Activated naive CD4-positive, alpha-beta T cell treated with anti-CD3 and anti-CD28 coated beads, Interleukin-2, amount 10 ng/mL, durations not matched to agents 7 days and 5 days (primary cell): ENCODE measurements at regions not wholly inside any gene's neighbourhood (a gene's known extent, or its start where the extent isn't known, plus 50 kb on each side); places are given as distances from the start of the nearest gene placed in this dataset.

Experiments
- CTCF ChIA-PET: fragments of 350-600 bp; sonication (Branson Sonifier 250); formaldehyde crosslinking; loops from one replicate; lab custom pipeline; 2021; ENCODE audit warnings: antibody characterized with exemption; lab: Charles Lee
- DNase-seq: peaks from one replicate; pipeline ENCODE4 v3.0.0-alpha.2; 2020
- H3K27ac Mint-ChIP-seq: one replicate; pipeline ENCODE4 v1.8.0; 2021; ENCODE audit warnings: mild to moderate bottlenecking, moderate library complexity, mixed read lengths
- H3K27me3 Mint-ChIP-seq: one replicate; pipeline ENCODE4 v1.8.0; 2021; ENCODE audit warnings: mild to moderate bottlenecking, mixed read lengths
- H3K36me3 Mint-ChIP-seq: one replicate; pipeline ENCODE4 v1.8.0; 2021; ENCODE audit warnings: mixed read lengths
- H3K4me1 Mint-ChIP-seq: one replicate; pipeline ENCODE4 v1.8.0; 2021; ENCODE audit warnings: mixed read lengths
- H3K4me3 Mint-ChIP-seq: one replicate; pipeline ENCODE4 v1.8.0; 2021; ENCODE audit warnings: mild to moderate bottlenecking, moderate library complexity, mixed read lengths
- H3K9me3 Mint-ChIP-seq: one replicate; pipeline ENCODE4 v1.8.0; 2021; ENCODE audit warnings: mixed read lengths

- Mint-ChIP-seq H3K4me3 (no peak overlapping the region), H3K4me1 (no peaks in the 10 kb centered on the region)
Measured at GRCh38 chr4:29121586-29121985, 1598.6 kb upstream of the PCDH7 start.

GRCh38 chr4:29128810-29129209 is 1591.4 kb upstream of the PCDH7 start:
- H3K9me3 Mint-ChIP-seq, result peaks cover 11% of the 10 kb centered on the region
- no peak for DNase-seq
- CTCF ChIA-PET, result no interaction called here
- H3K27me3 Mint-ChIP-seq, result no peaks in the 10 kb centered on the region
- H3K4me3 Mint-ChIP-seq, result no peak overlapping the region
- no peak overlapping the region for H3K27ac Mint-ChIP-seq
- no peaks in the 10 kb centered on the region for H3K4me1 Mint-ChIP-seq
- no peaks in the 10 kb centered on the region for H3K36me3 Mint-ChIP-seq

More at GRCh38 chr4:29121586-29121985, 1598.6 kb upstream of the PCDH7 start:
- CTCF ChIA-PET, result no interaction called here
- H3K27me3 Mint-ChIP-seq, result no peaks in the 10 kb centered on the region
- DNase-seq, result no peak
- H3K27ac Mint-ChIP-seq, result no peak overlapping the region
- H3K9me3 Mint-ChIP-seq, result peaks cover 9% of the 10 kb centered on the region
- no peaks in the 10 kb centered on the region for H3K36me3 Mint-ChIP-seq

- CTCF ChIA-PET, result no interaction called here
- no peak overlapping the region for H3K4me3 Mint-ChIP-seq
- H3K36me3 Mint-ChIP-seq, result no peaks in the 10 kb centered on the region
- H3K9me3 Mint-ChIP-seq, result peaks cover 13% of the 10 kb centered on the region
- no peaks in the 10 kb centered on the region for H3K27me3 Mint-ChIP-seq
- DNase-seq, result no peak
- H3K4me1 Mint-ChIP-seq, result no peaks in the 10 kb centered on the region
- no peak overlapping the region for H3K27ac Mint-ChIP-seq
Measured at GRCh38 chr4:29131304-29131703, 1588.9 kb upstream of the PCDH7 start.

DNA sequence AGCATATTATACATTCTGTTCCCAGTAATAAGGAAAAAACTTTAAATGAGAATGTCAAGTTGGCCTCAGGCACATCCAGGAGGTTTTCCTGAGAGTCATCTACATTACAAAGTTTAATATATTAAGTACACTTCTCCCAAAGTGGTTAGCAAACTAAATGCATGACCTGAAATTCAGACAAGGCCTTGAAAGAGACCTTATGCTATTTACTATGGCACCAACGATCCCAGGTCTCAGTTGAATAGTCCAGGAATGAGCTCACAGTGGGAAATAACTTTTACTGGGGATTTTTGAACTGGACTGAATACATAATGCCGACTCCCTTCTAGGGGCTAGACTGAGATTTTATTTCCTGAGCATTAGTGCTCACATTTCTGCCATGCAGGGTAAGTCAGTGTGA is 1577.5 kb upstream of the PCDH7 start:
- no peak for DNase-seq
- H3K4me3 Mint-ChIP-seq, result no peak overlapping the region
- H3K36me3 Mint-ChIP-seq, result no peaks in the 10 kb centered on the region
- H3K27ac Mint-ChIP-seq, result no peak overlapping the region
- no peaks in the 10 kb centered on the region for H3K27me3 Mint-ChIP-seq
- CTCF ChIA-PET, result no interaction called here
- H3K4me1 Mint-ChIP-seq, result no peaks in the 10 kb centered on the region
- H3K9me3 Mint-ChIP-seq, result peaks cover 6% of the 10 kb centered on the region

GRCh38 chr4:29151584-29151983 is 1568.6 kb upstream of the PCDH7 start:
- no peak for DNase-seq
- H3K36me3 Mint-ChIP-seq, result no peaks in the 10 kb centered on the region
- H3K27ac Mint-ChIP-seq, result no peak overlapping the region
- H3K4me3 Mint-ChIP-seq, result no peak overlapping the region
- H3K27me3 Mint-ChIP-seq, result no peaks in the 10 kb centered on the region
- CTCF ChIA-PET, result no interaction called here
- H3K4me1 Mint-ChIP-seq, result no peaks in the 10 kb centered on the region
- H3K9me3 Mint-ChIP-seq, result peaks cover 10% of the 10 kb centered on the region

DNA sequence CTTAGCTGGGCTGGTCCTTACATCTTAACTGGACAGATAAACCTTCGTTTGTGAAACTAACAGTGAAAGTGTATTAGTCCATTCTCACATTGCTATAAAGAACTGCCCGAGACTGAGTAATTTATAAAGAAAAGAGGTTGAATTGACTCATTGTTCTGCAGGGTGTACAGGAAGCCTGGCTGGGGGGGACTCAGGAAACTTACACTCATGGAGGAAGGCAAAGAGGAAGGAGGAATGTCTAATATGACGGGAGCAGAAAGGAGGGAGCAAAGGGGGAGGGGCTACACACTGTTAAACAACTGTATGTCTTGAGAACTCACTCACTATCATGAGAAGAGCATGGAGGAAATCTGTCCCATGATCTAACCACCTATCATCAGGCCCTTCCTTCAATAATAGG is 1566.5 kb upstream of the PCDH7 start:
- H3K4me1 Mint-ChIP-seq, result no peaks in the 10 kb centered on the region

GRCh38 chr4:29175291-29175690 is 1544.9 kb upstream of the PCDH7 start:
- CTCF ChIA-PET, result no interaction called here
- no peaks in the 10 kb centered on the region for H3K27me3 Mint-ChIP-seq
- no peaks in the 10 kb centered on the region for H3K4me1 Mint-ChIP-seq
- DNase-seq, result no peak
- no peak overlapping the region for H3K27ac Mint-ChIP-seq
- peaks cover 2% of the 10 kb centered on the region for H3K9me3 Mint-ChIP-seq
- no peaks in the 10 kb centered on the region for H3K36me3 Mint-ChIP-seq
- H3K4me3 Mint-ChIP-seq, result no peak overlapping the region

More for the DNA sequence above, 1566.5 kb upstream of the PCDH7 start:
- Mint-ChIP-seq H3K27me3 (no peaks in the 10 kb centered on the region), H3K9me3 (peaks cover 12% of the 10 kb centered on the region), H3K4me3 (no peak overlapping the region), H3K27ac (no peak overlapping the region), H3K36me3 (no peaks in the 10 kb centered on the region)
- CTCF ChIA-PET, result no interaction called here
- no peak for DNase-seq

DNA sequence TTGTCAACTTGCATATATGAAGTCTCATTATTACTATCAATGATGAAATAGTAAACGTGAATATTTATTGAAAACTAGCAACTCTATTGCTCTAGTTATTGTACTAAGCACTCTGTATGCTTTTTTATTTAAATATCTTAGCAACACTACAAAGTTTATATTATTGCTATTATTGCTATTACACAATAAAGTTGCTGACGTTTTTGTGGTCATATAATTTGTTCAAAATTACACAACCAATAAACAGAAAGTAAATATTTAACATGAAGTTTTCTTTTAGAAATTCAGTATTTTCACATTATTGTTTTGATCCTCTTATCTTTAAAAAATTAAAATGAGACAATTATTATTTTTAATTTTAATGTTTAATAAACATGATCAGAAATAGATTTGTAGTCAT is 1521.1 kb upstream of the PCDH7 start:
- no peak for DNase-seq
- H3K36me3 Mint-ChIP-seq, result no peaks in the 10 kb centered on the region
- H3K4me3 Mint-ChIP-seq, result no peak overlapping the region
- no peak overlapping the region for H3K27ac Mint-ChIP-seq
- H3K4me1 Mint-ChIP-seq, result no peaks in the 10 kb centered on the region
- peaks cover 3% of the 10 kb centered on the region for H3K9me3 Mint-ChIP-seq
- CTCF ChIA-PET, result no interaction called here
- H3K27me3 Mint-ChIP-seq, result no peaks in the 10 kb centered on the region

- H3K27me3 Mint-ChIP-seq, result no peaks in the 10 kb centered on the region
- no peaks in the 10 kb centered on the region for H3K36me3 Mint-ChIP-seq
- H3K4me3 Mint-ChIP-seq, result no peak overlapping the region
- DNase-seq, result no peak
- no peak overlapping the region for H3K27ac Mint-ChIP-seq
- CTCF ChIA-PET, result no interaction called here
- no peaks in the 10 kb centered on the region for H3K4me1 Mint-ChIP-seq
- H3K9me3 Mint-ChIP-seq, result peaks cover 3% of the 10 kb centered on the region
Measured at GRCh38 chr4:29199485-29199884, 1520.7 kb upstream of the PCDH7 start.

GRCh38 chr4:29213020-29213419 is 1507.1 kb upstream of the PCDH7 start:
- DNase-seq, result no peak
- Mint-ChIP-seq H3K9me3 (peaks cover 1% of the 10 kb centered on the region), H3K4me3 (no peak overlapping the region), H3K27me3 (no peaks in the 10 kb centered on the region), H3K36me3 (no peaks in the 10 kb centered on the region), H3K27ac (no peak overlapping the region), H3K4me1 (no peaks in the 10 kb centered on the region)
- CTCF ChIA-PET, result no interaction called here

GRCh38 chr4:29220761-29221160 is 1499.4 kb upstream of the PCDH7 start:
- H3K4me3 Mint-ChIP-seq, result no peak overlapping the region
- CTCF ChIA-PET, result no interaction called here
- H3K36me3 Mint-ChIP-seq, result no peaks in the 10 kb centered on the region
- H3K27me3 Mint-ChIP-seq, result no peaks in the 10 kb centered on the region
- H3K27ac Mint-ChIP-seq, result no peak overlapping the region
- H3K9me3 Mint-ChIP-seq, result no peaks in the 10 kb centered on the region
- DNase-seq, result no peak
- no peaks in the 10 kb centered on the region for H3K4me1 Mint-ChIP-seq

DNA sequence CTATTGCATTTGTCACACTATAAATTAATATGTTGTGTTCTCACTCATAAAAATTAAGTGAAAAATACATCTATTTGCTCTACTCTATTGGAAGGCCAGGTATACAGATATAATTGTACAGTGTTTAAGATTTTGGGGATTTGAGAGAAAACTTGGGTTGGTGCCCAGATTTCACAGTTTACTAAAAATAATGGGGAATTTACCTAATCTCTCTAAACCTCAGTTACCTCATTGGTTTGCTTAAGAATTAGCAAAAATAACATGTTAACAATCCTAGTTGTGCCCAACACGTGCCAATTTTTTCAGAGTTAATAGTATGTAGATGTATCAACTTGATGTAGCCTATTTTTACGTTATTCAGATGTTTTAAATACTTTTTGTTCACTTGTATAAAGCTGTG is 1495.3 kb upstream of the PCDH7 start:
- peaks cover 3% of the 10 kb centered on the region for H3K9me3 Mint-ChIP-seq
- no peaks in the 10 kb centered on the region for H3K4me1 Mint-ChIP-seq
- DNase-seq, result no peak

DNA sequence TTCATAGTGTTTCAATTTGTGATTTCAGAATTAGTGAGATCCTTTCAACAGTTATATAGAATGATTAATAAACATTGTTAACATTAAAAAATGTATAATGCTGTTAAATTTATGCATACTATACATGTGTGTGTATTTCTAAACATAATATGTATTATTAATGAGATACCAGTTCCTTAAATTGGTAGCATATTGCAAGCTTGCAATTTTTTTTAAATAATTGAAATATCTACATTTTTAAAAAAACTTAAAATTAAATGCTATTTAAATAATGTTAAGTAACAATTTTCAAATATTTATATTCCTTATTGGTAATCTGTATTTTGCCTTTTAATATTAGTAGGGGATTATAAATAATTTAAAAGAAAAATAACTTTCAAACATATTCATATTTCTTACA is 1479.5 kb upstream of the PCDH7 start:
- Mint-ChIP-seq H3K4me3 (no peak overlapping the region), H3K27ac (no peak overlapping the region), H3K27me3 (no peaks in the 10 kb centered on the region), H3K4me1 (no peaks in the 10 kb centered on the region), H3K36me3 (no peaks in the 10 kb centered on the region), H3K9me3 (peaks cover 16% of the 10 kb centered on the region)
- DNase-seq, result no peak
- CTCF ChIA-PET, result no interaction called here

More for the DNA sequence above, 1495.3 kb upstream of the PCDH7 start:
- CTCF ChIA-PET, result no interaction called here
- no peaks in the 10 kb centered on the region for H3K27me3 Mint-ChIP-seq
- no peak overlapping the region for H3K4me3 Mint-ChIP-seq
- no peaks in the 10 kb centered on the region for H3K36me3 Mint-ChIP-seq
- no peak overlapping the region for H3K27ac Mint-ChIP-seq

DNA sequence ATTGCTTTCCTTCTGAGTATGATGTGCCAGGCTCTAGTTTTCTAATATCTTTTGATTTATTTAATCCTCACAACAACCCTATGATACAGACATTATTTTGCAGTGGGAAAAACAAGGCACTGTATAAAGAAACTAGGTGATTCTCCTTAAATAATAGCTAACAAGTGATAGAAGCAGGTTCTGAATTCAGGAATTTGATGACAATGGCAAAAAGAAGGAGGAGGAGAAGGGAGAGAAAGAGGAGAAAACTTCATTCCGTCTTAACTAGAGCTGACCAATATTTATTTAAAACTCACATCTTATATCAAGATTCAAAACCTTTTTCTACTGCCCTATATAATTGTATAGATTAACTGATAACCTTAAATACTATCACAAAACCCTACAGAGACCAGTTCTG is 1477.1 kb upstream of the PCDH7 start:
- Mint-ChIP-seq H3K27ac (no peak overlapping the region), H3K4me1 (no peaks in the 10 kb centered on the region), H3K36me3 (no peaks in the 10 kb centered on the region), H3K27me3 (no peaks in the 10 kb centered on the region), H3K9me3 (peaks cover 8% of the 10 kb centered on the region), H3K4me3 (no peak overlapping the region)
- no peak for DNase-seq
- CTCF ChIA-PET, result no interaction called here

- Mint-ChIP-seq H3K4me3 (no peak overlapping the region), H3K9me3 (peaks cover 8% of the 10 kb centered on the region), H3K27me3 (no peaks in the 10 kb centered on the region), H3K36me3 (no peaks in the 10 kb centered on the region), H3K27ac (no peak overlapping the region), H3K4me1 (no peaks in the 10 kb centered on the region)
- CTCF ChIA-PET, result no interaction called here
- no peak for DNase-seq
Measured at GRCh38 chr4:29243851-29244250, 1476.3 kb upstream of the PCDH7 start.

DNA sequence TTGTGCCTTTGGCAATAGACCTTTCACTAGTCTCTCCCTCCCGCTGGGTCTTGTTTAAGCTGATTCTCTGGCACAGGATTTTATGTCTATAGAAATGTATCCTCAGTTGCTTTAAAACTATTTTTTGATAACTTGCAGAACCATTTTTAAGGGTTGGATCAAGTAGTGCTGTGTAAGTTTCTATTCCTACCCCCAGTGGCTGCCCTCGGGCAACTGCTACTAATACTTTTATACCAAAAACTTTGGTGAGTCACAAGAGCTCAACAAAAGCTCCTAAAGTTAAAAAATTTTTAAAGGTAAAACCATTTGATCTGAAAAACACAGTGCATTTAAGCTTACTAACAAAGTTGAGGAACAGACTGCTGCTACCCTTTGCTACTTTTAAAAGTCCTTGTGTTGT is 1460.6 kb upstream of the PCDH7 start:
- CTCF ChIA-PET, result no interaction called here
- Mint-ChIP-seq H3K4me3 (no peak overlapping the region), H3K4me1 (no peaks in the 10 kb centered on the region), H3K36me3 (no peaks in the 10 kb centered on the region), H3K27me3 (no peaks in the 10 kb centered on the region), H3K27ac (no peak overlapping the region), H3K9me3 (peaks cover 21% of the 10 kb centered on the region)
- DNase-seq, result no peak
